ENCODE measurements at regions not wholly inside any gene's neighbourhood (a gene's known extent, or its start where the extent isn't known, plus 50 kb on each side); places are given as distances from the start of the nearest gene placed in this dataset.
"Not testable (repeated sequence)": the region's sequence is repeated elsewhere in the genome, so short reads cannot be mapped to it uniquely, and the experiment has no call there.

GRCh38 chr1:95631695-95632094 lies 397.7 kb downstream of the RWDD3 start:
- TF ChIP-seq, protein P1, sequence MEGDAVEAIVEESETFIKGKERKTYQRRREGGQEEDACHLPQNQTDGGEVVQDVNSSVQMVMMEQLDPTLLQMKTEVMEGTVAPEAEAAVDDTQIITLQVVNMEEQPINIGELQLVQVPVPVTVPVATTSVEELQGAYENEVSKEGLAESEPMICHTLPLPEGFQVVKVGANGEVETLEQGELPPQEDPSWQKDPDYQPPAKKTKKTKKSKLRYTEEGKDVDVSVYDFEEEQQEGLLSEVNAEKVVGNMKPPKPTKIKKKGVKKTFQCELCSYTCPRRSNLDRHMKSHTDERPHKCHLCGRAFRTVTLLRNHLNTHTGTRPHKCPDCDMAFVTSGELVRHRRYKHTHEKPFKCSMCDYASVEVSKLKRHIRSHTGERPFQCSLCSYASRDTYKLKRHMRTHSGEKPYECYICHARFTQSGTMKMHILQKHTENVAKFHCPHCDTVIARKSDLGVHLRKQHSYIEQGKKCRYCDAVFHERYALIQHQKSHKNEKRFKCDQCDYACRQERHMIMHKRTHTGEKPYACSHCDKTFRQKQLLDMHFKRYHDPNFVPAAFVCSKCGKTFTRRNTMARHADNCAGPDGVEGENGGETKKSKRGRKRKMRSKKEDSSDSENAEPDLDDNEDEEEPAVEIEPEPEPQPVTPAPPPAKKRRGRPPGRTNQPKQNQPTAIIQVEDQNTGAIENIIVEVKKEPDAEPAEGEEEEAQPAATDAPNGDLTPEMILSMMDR (IDR thresholded peaks at IDR 0.05; ENCODE audit: insufficient read depth, missing control alignments), result no peak
- FAIRE-seq, result no peak
- DNase-seq (ENCODE audit: insufficient read length, low spot score), result no peak

GRCh38 chr1:95635811-95636210 lies 401.8 kb downstream of the RWDD3 start:
- FAIRE-seq (no peak), DNase-seq (ENCODE audit: insufficient read length, low spot score) (no peak)
- TF ChIP-seq, protein P1 (IDR thresholded peaks at IDR 0.05; ENCODE audit: insufficient read depth, missing control alignments), result no peak

DNA sequence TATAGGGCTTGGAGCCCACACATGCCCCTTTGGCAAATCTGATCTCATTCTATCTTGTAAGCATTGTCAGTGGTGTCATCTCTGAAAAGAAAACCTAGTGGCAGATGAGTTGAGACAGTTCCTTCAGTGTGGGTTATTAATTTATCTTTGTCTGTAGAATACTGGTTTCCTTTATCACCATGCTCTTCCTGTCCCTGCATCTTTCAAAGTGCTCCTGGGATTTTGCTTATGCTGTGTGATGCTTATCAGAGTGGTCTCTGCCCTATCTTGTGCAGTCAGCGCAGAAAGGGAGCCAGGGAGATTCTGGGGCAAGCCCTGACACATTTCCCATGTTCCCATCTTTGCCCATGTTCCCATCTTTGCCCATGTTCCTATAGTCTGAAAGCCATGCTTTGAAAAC lies 402.9 kb downstream of the RWDD3 start:
- TF ChIP-seq, protein P1 (IDR thresholded peaks at IDR 0.05; ENCODE audit: insufficient read depth, missing control alignments), result no peak

DNA sequence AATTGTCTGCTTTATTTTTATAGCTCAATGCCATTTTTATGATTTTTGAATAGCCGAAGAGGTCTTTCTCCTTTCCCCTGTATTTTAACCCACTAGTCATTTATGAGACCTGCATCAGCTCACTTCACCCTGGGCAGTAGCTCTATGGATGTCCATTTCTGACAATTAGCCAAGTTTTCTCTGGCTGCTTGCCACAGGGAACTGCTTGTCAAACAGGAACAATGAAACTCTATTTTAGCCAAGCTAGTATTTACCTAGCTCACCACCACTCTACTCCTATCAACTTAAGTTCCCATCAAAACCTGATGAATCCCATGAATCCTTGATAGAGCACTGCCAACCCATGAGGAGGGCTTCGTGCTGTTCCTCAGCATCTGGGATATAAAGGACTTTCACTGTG lies 406.7 kb downstream of the RWDD3 start:
- FAIRE-seq (no peak), DNase-seq (ENCODE audit: insufficient read length, low spot score) (no peak)
- TF ChIP-seq, protein P1 (IDR thresholded peaks at IDR 0.05; ENCODE audit: insufficient read depth, missing control alignments), result no peak

More for the DNA sequence above, 402.9 kb downstream of the RWDD3 start:
- FAIRE-seq (no peak), DNase-seq (ENCODE audit: insufficient read length, low spot score) (no peak)

DNA sequence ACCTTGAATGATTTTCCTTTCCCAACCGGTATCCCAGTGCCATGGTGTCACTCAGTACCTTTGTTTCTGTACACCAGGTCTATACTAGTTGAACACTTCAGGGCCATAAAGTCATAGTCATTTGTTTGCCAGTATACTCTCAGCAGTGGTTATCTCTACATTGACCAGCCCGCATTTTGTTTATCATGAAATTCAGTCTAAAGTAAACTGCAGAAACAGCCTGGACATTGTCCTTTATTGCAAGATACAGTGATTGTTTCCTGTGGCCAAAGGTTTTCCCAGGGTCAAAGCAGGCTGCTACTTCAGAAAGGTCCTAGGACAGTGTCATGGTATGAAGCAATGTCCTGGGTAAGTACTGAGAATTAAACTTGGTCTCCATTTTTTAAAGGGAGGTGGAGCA lies 407.4 kb downstream of the RWDD3 start:
- DNase-seq (ENCODE audit: insufficient read length, low spot score) (no peak), FAIRE-seq (no peak)
- TF ChIP-seq, protein P1 (IDR thresholded peaks at IDR 0.05; ENCODE audit: insufficient read depth, missing control alignments), result no peak

- TF ChIP-seq, protein P1 (IDR thresholded peaks at IDR 0.05; ENCODE audit: insufficient read depth, missing control alignments), result no peak
- DNase-seq (ENCODE audit: insufficient read length, low spot score) (no peak), FAIRE-seq (no peak)
Measured at GRCh38 chr1:95642035-95642434, 408.0 kb downstream of the RWDD3 start.

DNA sequence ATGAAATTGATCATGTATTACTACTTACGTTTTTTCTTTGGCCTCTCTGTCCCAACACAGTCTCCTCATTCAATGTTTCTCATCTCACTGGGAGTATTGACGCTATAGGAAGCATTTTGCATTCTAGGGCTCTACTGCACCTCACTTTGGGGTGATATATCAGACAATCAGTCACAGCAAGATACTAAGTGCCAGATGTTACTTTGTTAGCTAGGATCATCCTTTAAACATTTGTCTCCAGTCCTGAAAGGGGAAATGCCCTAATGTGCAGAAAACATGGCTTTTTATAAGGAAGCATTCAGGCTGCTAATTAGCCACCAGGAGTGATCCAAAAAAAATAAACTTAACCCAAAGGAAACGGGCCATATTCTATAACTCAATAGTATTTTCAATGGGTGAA lies 409.1 kb downstream of the RWDD3 start:
- FAIRE-seq, result no peak
- no peak for DNase-seq (ENCODE audit: insufficient read length, low spot score)
- TF ChIP-seq, protein P1 (IDR thresholded peaks at IDR 0.05; ENCODE audit: insufficient read depth, missing control alignments), result no peak

DNA sequence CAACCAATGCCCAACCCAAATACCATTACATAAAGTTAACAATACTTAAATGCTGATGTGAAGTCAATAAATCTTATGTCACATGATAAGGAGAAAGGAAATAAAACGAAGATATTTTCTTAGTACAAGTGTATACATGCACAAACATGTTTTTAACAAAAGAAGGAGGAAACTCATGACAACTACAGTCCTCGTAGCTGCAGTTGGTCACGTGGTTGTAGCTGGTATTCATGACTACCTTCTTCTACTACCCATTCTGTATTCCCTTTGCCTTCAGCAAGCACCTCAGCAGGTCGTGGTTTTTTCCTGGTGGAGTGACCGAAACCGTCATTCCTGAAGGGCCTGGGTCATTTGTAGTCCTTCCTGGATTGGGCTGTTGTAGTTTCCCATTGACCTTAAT lies 411.1 kb downstream of the RWDD3 start:
- not testable (repeated sequence) for DNase-seq (ENCODE audit: insufficient read length, low spot score); FAIRE-seq

Measured in D721Med (cell line).